HL-60/S4 treated with phorbol 12-myristate 13-acetate at 8.2 ng/mL for 4 days and 3 days (cell line): ENCODE measurements at regions not wholly inside any gene's neighbourhood (a gene's known extent, or its start where the extent isn't known, plus 50 kb on each side); places are given as distances from the start of the nearest gene placed in this dataset.
"Not testable (repeated sequence)": the region's sequence is repeated elsewhere in the genome, so short reads cannot be mapped to it uniquely, and the experiment has no call there.

Source experiments
- in situ Hi-C: fragments of 300-500 bp; cut with MboI; formaldehyde crosslinking; loops from 2 replicates; pipeline ENCODE4 v1.15.0; 2022; ENCODE audit warnings: low sequenced_read_pairs

- in situ Hi-C loops, result no loop called here
Observed at GRCh38 chr6:916131-916530, 223.2 kb upstream of the EXOC2 start.

- in situ Hi-C loops, result no loop called here
Observed at GRCh38 chr6:912871-913835, 220.2 kb upstream of the EXOC2 start.

- in situ Hi-C loops, result no loop called here
Observed at GRCh38 chr6:907928-908327, 215.0 kb upstream of the EXOC2 start.

GRCh38 chr6:906920-907319, 214.0 kb upstream of the EXOC2 start:
- in situ Hi-C loops, result no loop called here

GRCh38 chr6:905556-905955, 212.6 kb upstream of the EXOC2 start:
- in situ Hi-C loops, result no loop called here

GRCh38 chr6:904994-905393, 212.1 kb upstream of the EXOC2 start:
- in situ Hi-C loops, result no loop called here

- in situ Hi-C loops, result no loop called here
Observed at GRCh38 chr6:903761-904160, 210.8 kb upstream of the EXOC2 start.

GRCh38 chr6:901696-902460, 208.9 kb upstream of the EXOC2 start:
- in situ Hi-C loops, result no loop called here

GRCh38 chr6:900716-901605, 208.0 kb upstream of the EXOC2 start:
- in situ Hi-C loops, result no loop called here

GRCh38 chr6:897528-898207, 204.7 kb upstream of the EXOC2 start:
- in situ Hi-C loops, result no loop called here

- in situ Hi-C loops, result no loop called here
Observed at GRCh38 chr6:894274-894673, 201.3 kb upstream of the EXOC2 start.

GRCh38 chr6:890995-891394, 198.1 kb upstream of the EXOC2 start:
- in situ Hi-C loops, result no loop called here

- in situ Hi-C loops, result no loop called here
Observed at GRCh38 chr6:890201-890600, 197.3 kb upstream of the EXOC2 start.

- in situ Hi-C loops, result no loop called here
Observed at GRCh38 chr6:887583-888235, 194.8 kb upstream of the EXOC2 start.

GRCh38 chr6:886116-886515, 193.2 kb upstream of the EXOC2 start:
- in situ Hi-C loops, result not testable (repeated sequence)

- in situ Hi-C loops, result no loop called here
Observed at GRCh38 chr6:885051-885590, 192.2 kb upstream of the EXOC2 start.

GRCh38 chr6:884570-884969, 191.6 kb upstream of the EXOC2 start:
- in situ Hi-C loops, result no loop called here

GRCh38 chr6:882084-882598, 189.2 kb upstream of the EXOC2 start:
- in situ Hi-C loops, result no loop called here

GRCh38 chr6:878179-878578, 185.2 kb upstream of the EXOC2 start:
- in situ Hi-C loops, result no loop called here
